Adipocyte (in vitro differentiated cells): ENCODE measurements at regions not wholly inside any gene's neighbourhood (a gene's known extent, or its start where the extent isn't known, plus 50 kb on each side); places are given as distances from the start of the nearest gene placed in this dataset.

Experiments
- DNase-seq: peaks from one replicate; pipeline ENCODE4 v3.0.0-alpha.2; 2015; ENCODE audit warnings: low read depth
- H3K27me3 ChIP-seq: replicated peaks from 2 replicates; pipeline ENCODE4 v1.7.0; 2013; ENCODE audit warnings: mild to moderate bottlenecking, low read length, moderate library complexity; ENCODE audit not compliant: control insufficient read depth, insufficient read depth
- H3K36me3 ChIP-seq: 2 replicates; pipeline ENCODE4 v1.7.0; 2013; ENCODE audit warnings: low read length, mild to moderate bottlenecking, moderate library complexity; ENCODE audit not compliant: control insufficient read depth, insufficient read depth, severe bottlenecking
- H3K4me1 ChIP-seq: 2 replicates; pipeline ENCODE4 v1.7.0; 2013; ENCODE audit warnings: mild to moderate bottlenecking, low read length, moderate library complexity; ENCODE audit not compliant: control insufficient read depth, insufficient read depth
- H3K4me3 ChIP-seq: 2 replicates; pipeline ENCODE4 v1.7.0; 2013; ENCODE audit warnings: mild to moderate bottlenecking, low read length, moderate library complexity
- H3K9ac ChIP-seq: 2 replicates; pipeline ENCODE4 v1.7.0; 2013; ENCODE audit warnings: mild to moderate bottlenecking, low read length, moderate library complexity
- H3K9me3 ChIP-seq: 2 replicates; pipeline ENCODE4 v1.7.0; 2013; ENCODE audit warnings: mild to moderate bottlenecking, low read length, moderate library complexity; ENCODE audit not compliant: control insufficient read depth

DNA sequence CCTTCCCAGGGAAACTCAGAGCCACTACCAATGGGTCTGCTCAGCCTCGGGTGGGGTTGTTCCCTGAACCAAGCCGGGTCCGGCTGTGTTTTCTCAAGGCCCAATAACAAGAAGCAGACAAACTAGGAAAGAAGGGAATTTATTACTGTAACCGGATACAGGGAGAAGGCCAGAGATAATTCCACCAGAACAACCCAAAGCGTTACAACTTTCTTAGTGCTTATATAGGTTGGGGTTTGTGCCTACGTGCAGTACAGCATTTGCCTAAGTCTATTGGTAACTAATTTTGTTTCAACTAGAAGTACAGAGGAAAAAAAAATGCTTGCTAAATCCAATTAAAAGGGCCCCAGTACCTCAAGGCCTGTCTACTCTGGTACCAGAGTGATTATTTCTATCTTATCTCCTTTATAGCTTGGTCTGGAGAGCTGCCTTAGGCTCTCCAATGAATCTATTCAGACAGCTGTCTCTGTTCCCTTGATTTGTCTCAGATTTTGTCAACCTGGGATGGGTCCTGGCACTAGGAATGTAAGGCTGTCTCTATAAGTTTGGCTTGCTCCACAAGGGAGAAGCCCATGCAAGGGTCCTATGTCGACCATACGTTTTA is 57.3 kb upstream of the CCDC190 start:
- Histone ChIP-seq H3K27me3 (no peaks in the 10 kb centered on the region), H3K9ac (no peak overlapping the region), H3K36me3 (no peaks in the 10 kb centered on the region), H3K4me1 (peaks cover 4% of the 10 kb centered on the region), H3K4me3 (no peak overlapping the region), H3K9me3 (peaks cover 7% of the 10 kb centered on the region)
- no peak for DNase-seq

DNA sequence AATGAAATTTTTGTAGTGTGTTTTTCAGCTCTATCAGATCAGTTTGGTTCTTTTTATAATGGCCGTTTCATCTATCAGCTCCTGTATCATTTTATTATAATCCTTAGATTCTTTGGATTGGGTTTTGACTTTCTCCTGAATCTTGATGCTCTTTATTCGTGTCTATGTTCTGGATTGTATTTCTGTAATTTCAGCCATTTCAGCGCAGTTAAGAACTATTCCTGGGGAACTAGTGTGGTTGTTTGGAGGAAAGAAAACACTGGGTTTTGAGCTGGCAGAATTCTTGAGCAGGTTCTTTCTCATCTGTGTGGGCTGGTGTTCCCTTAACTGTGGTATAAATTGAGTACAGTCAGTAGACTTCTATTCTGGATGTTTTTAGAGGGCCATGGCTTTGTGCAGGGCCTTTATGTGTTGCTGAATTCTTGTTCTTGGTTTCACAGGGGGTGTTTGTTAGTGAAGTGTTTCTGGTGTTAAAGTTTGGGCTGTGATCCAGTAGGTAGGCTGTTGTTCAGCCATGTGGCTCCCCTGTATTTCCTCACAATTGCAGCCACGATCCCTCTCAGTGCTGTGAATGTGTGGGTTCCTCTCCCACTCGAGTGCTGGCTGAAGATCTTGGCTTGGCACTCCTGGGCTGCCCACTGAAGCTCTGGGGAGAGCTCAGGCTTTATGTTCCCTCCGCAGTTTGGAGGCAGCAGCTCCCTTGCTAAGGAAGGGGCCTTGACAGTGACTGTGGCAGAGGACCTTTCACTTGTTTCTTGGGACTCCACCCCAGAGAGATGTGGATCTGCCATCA is 56.0 kb upstream of the CCDC190 start:
- Histone ChIP-seq H3K4me1 (peaks cover 4% of the 10 kb centered on the region), H3K4me3 (no peak overlapping the region), H3K9ac (no peak overlapping the region), H3K9me3 (peaks cover 19% of the 10 kb centered on the region), H3K36me3 (no peaks in the 10 kb centered on the region), H3K27me3 (no peaks in the 10 kb centered on the region)
- DNase-seq = no peak

DNA sequence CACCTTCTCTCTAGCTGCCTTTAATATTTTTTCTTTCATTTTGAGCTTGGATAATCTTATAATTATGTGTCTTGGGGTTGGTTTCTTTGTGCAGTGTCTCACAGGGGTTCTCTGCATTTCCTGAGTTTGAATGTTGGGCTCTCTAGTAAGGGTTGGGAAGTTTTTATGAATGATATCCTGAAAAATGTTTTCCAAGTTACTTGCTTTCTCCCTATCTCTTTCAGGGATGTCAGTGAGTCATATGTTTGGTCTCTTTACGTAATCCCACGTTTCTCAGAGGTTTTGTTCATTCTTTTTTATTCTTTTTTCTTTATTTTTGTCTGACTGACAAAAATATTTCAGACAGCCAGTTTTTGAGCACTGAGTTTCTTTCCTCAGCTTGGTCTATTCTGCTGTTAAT is 55.4 kb upstream of the CCDC190 start:
- H3K4me3 ChIP-seq = no peak overlapping the region
- H3K9me3 ChIP-seq = peaks cover 23% of the 10 kb centered on the region
- H3K27me3 ChIP-seq = no peaks in the 10 kb centered on the region
- H3K36me3 ChIP-seq = no peaks in the 10 kb centered on the region
- peak; percentile 35 for DNase-seq
- peaks cover 4% of the 10 kb centered on the region for H3K4me1 ChIP-seq
- no peak overlapping the region for H3K9ac ChIP-seq

DNA sequence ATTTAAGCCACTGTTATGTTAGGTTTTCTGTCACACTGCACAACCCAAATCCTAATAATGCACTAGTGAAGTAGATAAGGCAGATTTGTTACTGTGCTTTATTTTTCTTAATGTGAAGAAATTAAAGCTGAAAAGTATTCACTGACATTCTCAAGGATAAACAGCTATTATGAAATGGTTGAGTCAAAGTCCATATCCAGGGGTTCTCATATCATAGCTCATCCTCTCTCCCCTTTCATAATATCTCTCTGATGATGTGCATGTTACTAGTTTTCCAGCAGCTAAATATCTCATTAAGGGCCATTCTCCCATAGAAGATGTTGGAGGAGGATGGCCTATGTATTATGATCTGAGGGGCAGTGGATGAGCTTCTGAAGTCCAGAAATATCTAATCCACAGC is 53.6 kb upstream of the CCDC190 start:
- no peak overlapping the region for H3K4me3 ChIP-seq
- no peaks in the 10 kb centered on the region for H3K27me3 ChIP-seq
- peaks cover 23% of the 10 kb centered on the region for H3K9me3 ChIP-seq
- no peak overlapping the region for H3K9ac ChIP-seq
- H3K36me3 ChIP-seq = no peaks in the 10 kb centered on the region
- DNase-seq = no peak
- H3K4me1 ChIP-seq = peaks cover 4% of the 10 kb centered on the region

DNA sequence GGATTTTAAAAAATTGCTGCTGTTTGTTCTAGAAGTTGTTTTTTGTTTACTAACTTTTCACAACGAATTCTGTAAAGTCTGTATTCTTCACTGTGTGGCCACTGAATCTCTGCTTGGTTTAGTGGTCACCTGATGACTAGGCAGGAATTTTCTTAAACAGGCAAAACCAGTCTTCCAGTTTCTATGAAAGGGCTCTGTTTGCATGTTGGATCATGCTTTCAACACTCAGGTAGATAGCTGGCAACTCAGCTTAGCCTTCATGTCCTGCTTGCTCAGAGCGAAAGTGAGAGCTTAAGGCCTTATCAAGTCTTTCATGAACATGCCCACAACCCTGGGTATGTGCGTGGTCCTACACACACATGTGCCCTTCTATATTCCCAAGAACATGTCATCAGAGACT is 52.4 kb upstream of the CCDC190 start:
- Histone ChIP-seq H3K4me1 (peaks cover 13% of the 10 kb centered on the region), H3K9me3 (peaks cover 23% of the 10 kb centered on the region), H3K9ac (no peak overlapping the region), H3K27me3 (no peaks in the 10 kb centered on the region), H3K36me3 (no peaks in the 10 kb centered on the region), H3K4me3 (no peak overlapping the region)
- DNase-seq = no peak

DNA sequence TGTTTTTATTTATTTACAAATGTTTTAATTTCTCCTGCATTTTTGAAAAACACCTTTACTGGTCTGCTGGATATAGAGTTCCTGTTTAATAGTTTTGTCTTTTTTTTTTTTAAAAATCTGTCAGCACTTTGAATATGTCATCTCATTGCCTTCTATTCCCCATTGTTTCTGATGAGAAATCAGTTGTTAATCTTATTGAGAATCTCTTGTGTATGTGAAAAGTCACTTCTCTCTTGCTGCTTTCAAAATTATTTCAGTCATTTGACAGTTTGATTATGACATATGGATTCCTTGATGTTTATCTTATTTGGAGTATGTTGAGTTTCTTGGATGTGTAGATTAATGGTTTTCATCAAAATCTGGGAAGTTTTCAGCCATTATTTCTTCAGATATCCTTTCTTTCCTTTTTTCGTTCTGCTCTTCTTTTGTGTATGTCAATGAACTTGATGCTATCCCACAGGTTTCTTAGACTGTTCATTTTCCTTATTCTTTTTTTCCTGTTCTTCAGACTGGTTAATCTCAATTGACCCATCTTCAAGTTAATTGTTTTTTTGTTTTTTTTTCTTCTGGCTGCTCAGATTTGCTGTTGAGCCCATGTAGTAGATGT is 51.2 kb upstream of the CCDC190 start:
- Histone ChIP-seq H3K9me3 (peaks cover 23% of the 10 kb centered on the region), H3K27me3 (no peaks in the 10 kb centered on the region), H3K36me3 (no peaks in the 10 kb centered on the region), H3K9ac (no peak overlapping the region), H3K4me3 (no peak overlapping the region), H3K4me1 (peaks cover 20% of the 10 kb centered on the region)
- DNase-seq = no peak
